GM21529 (cell line): ENCODE measurements at regions not wholly inside any gene's neighbourhood (a gene's known extent, or its start where the extent isn't known, plus 50 kb on each side); places are given as distances from the start of the nearest gene placed in this dataset.
A peak's percentile ranks its signal among the peaks of the same experiment; 100 is the strongest.

Experiments used
- ATAC-seq: cut with Tn5 transposase; IDR thresholded peaks from one replicate; pipeline ENCODE4 v1.9.1; 2021; ENCODE audit not compliant: unreplicated experiment

- no peak for ATAC-seq
Observed at GRCh38 chr2:23132823-23133595, 252.0 kb upstream of the KLHL29 start.

- no peak for ATAC-seq
Observed at GRCh38 chr2:23134726-23135125, 250.3 kb upstream of the KLHL29 start.

DNA sequence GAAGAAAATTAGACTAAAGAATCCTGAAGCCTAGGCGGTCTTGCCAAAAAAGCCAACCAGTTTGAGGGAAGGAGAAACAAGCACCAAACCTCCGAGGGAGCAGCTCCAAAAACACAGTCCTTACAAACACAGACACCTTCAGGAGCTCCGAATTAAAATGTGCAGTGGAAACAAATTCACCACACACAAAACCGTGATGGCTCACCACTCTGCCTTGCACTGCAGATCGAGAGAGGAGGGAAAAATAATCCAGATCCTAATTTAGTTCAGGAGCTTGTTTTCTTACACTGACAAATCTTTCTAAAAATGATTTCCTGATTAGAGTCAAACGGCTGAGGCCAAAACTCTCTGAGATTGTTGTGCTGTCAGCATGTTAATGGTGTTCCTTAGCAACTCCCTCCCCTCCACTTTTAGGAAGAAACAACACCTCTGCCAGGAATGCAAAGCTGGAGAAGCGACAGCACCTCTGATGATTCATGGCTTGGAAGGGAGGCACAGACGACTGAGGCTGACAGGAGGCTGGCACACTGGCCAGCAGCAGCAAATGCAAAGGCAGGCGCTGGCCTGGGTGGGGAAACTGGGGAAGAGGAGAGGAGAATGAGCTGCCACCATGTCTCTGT is 249.4 kb upstream of the KLHL29 start:
- ATAC-seq, result no peak

DNA sequence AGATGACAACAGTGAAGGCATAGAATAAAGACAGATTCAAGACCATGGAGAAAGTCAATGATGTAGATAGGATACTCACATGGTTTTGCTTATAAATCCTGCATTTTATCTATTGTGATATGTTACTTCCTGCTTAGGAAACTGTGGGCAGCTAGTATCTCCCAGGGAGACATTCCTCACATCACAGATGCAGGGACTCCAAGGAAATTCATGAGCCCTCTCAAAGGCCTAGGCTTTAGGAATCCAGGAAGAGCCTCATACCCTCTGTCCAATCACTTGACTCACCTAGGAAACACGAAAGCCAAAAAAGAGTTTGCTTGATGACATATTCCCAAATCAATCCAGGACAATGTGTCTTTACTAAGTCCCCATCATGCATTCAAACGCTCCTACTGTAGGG is 247.8 kb upstream of the KLHL29 start:
- ATAC-seq, result no peak

DNA sequence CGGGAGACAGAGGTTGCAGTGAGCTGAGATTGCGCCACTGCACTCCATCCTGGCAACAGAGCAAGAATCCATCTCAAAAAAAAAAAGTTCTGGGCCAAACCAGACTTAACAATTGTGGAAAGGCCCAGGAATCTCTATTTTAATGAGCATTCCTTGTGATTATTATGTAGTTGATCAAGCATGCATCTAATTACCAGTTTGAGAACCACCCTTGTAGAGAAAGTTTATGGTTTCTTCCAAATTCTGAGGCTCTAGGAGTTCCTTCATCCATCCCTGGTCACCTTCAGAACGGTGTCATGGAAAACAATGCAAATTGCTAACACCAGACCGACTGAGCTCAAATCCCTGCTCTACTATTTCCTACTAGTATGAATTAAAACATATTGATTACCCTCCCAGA is 246.3 kb upstream of the KLHL29 start:
- ATAC-seq, result no peak

DNA sequence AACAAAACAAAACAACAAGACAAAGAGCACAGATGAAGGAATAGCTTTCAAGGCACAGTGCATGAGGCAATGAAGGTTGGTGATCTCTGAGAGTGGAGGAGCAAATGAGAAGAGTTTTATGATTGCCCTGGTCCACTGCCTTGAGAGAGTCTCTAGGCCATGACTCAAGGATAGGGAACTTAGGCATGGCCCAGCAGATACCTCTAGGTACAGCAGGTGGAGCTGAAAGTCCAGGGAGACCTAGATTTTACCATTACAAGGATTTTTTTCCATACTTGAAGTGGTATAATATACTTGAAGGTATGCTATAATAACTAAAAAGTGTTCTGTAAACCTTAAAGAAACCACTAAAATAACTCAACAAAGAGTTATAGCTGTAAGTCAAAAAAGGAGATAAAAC is 239.5 kb upstream of the KLHL29 start:
- no peak for ATAC-seq

DNA sequence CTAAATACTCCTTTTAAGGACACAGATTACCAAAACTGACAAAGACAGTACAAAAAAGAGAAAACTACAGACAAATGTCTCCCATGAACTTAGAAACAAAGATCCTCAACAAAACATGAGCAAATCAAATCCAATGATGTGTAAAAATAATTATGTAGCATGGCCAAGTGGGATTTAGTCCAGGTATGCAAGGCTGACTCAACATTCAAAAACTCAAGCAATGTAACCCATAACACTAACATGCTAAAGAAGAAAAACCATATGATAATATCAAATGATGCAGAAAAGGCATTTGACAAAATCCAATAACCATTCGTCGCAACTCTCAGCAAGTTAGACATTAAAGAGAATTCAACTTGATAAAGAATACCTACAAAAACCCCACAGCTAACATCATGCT is 239.0 kb upstream of the KLHL29 start:
- ATAC-seq, result no peak

DNA sequence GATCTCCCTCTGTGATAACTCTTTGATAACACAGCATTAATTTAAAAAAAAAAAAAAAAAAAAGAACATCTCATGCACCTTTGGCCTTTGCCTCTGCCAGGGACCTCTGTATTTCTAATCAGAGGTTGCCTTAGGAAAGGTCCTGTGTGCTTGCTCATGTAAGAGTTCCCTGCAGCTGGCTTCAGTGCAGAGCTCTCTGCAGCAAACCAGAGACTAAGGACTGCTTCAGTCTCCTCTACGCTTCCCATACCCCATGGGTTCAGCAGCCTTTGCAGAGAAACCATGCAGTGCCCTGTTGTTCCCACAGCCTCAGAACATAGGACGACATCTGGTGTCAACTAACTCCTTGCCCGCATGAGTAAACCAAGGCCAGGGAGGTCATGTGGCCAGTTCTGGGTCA is 236.6 kb upstream of the KLHL29 start:
- ATAC-seq, result no peak

GRCh38 chr2:23149777-23150176 is 235.2 kb upstream of the KLHL29 start:
- no peak for ATAC-seq

GRCh38 chr2:23153484-23153883 is 231.5 kb upstream of the KLHL29 start:
- no peak for ATAC-seq

GRCh38 chr2:23155022-23155421 is 230.0 kb upstream of the KLHL29 start:
- ATAC-seq, result no peak

DNA sequence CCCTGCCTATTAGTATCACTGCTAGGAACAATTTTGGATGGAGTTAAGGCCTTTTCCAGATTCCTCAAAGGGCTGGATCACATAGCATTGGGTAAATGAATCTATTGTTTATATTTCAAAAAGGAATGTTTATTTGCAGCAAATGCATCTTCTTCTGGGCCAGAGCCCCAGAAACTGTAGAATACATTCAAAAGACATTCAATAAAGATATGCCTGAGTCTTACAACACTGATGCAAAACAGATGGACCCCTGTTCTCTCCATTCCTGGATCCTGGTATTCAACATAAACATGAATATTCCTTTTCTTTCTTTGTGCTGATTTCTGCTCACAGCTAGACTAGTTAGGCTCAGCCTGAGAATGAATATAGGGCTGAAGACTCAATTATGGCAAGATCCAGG is 227.2 kb upstream of the KLHL29 start:
- ATAC-seq, result no peak

- ATAC-seq, result no peak
Observed at GRCh38 chr2:23158306-23158705, 226.7 kb upstream of the KLHL29 start.

DNA sequence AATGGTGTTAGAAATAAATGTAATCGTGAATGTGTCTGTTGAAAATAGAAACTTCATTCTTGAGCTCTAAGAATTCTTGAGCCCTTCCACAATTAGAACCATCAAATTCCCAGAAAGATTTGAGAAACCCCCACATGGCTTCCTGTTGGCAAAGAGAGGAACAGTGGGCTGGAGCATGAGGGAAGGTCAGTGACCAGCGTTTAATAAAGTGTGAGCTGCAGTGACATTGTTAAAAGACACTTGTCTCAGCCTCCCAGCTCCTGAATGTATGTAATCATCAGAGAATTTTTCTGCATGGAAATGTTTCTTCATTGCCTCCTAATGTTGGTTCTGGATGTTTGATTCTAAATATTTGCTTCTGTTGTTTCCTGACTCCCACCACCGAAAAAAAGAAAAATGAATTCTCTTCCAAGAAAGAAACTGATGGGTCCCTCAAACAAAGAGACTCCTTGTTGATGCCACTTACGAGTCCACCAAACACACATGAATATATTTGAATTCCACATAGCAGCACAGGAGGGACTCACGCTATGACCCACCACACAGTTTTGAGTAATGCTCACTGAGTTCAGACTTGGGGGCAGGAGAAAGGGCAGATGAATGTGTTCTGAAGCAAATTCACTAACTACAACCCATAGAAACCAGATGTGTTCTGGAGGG is 225.1 kb upstream of the KLHL29 start:
- ATAC-seq, result no peak

GRCh38 chr2:23164173-23164572 is 220.8 kb upstream of the KLHL29 start:
- no peak for ATAC-seq

DNA sequence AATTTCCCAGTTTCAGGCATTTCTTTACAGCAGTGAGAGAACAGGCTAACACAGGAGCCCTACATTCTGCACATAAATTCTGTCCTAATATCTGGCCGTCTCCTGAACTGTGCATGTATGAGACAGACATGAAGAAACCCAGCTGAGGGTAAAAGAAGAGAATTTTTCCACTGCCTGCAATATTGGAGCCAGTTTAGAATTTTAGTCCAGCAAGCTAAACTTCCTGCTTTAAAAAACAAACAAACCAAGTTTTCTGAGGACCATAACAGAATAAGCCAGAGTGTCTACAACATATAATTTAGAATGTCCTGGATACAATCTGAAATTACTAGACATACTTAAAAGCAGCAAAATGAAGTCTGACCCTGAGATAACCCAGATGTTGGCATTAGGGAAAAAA is 215.1 kb upstream of the KLHL29 start:
- no peak for ATAC-seq

DNA sequence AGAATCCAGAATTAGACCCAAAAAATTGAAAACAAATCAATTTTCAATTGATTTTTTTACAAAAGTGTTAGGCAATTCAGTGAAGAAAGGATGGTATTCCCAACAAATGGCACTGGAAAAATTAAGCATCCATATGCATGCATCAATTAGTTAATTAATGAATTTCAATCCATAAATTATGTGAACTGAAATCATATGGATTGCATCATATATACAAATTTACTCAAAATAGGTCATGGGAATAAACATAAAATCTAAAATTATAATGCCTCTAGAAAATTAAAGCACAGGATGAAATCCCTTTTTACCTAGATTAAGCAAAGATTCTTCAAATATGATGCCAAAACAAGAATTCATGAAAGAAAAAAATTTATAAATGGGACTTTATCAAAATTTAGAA is 213.9 kb upstream of the KLHL29 start:
- ATAC-seq, result no peak

- ATAC-seq, result no peak
Observed at GRCh38 chr2:23178396-23178795, 206.6 kb upstream of the KLHL29 start.

DNA sequence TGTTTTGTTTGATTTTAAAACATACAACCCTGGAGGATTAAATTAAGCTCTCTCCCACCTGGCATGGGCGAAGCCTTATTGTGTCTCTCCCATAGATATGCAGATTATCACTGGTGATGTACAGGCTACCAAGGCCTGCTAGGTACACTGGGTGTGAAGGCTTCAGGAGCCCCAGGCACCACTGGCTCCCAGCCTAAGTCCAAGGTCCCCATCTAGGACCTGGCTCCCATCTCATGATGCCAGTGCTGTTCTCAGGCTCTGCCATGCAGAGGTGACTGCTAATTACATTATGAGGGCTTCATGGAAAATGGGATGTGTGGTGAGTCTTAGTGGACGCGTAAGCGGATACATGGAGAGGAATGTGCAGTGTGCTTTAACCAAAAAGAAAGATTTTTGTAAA is 201.2 kb upstream of the KLHL29 start:
- ATAC-seq, result no peak

- ATAC-seq, result no peak
Observed at GRCh38 chr2:23198316-23199114, 186.5 kb upstream of the KLHL29 start.

- peak; percentile 51 for ATAC-seq
Observed at GRCh38 chr2:23199115-23199918, 185.7 kb upstream of the KLHL29 start.
